Fibroblast of lung (primary cell): ENCODE measurements at regions not wholly inside any gene's neighbourhood (a gene's known extent, or its start where the extent isn't known, plus 50 kb on each side); places are given as distances from the start of the nearest gene placed in this dataset.

Experiments
- EZH2 ChIP-seq: IDR thresholded peaks from 2 replicates; pipeline ENCODE4 v1.5.1; 2012; ENCODE audit warnings: low read length, control low read depth, mild to moderate bottlenecking; ENCODE audit errors: missing control alignments
- TF ChIP-seq, protein P1 (sequence below), 2 donors: IDR thresholded peaks in 1 of 2; conservative IDR thresholded peaks in 1 of 2; 1 replicate in 1 of 2; 2 replicates in 1 of 2; pipeline ENCODE4 v1.5.1; 2011 to 2012; ENCODE audit warnings: low read length in 2 of 2, control low read depth in 1 of 2, inconsistent platforms in 1 of 2, low read depth in 1 of 2, mild to moderate bottlenecking in 1 of 2

DNA sequence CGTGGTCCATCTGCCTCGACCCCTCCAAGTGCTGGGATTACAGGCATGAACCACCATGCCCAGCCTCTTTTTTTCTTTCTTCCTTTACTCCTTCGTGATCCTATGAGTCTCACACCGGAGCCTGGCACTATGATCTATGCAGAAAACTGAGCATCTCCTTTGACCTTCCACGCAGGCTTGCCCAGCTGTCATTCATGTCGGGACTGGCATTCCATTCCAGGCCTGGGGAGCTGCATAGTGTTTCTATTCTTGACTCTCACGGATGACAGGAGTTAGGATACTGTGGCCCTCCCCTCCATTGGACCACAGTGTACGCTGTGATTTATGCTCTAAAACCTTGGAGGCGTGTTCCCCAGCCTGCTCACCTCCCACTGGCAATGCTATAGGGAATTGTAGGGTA lies 611.8 kb downstream of the BRD1 start:
- TF ChIP-seq, protein P1, sequence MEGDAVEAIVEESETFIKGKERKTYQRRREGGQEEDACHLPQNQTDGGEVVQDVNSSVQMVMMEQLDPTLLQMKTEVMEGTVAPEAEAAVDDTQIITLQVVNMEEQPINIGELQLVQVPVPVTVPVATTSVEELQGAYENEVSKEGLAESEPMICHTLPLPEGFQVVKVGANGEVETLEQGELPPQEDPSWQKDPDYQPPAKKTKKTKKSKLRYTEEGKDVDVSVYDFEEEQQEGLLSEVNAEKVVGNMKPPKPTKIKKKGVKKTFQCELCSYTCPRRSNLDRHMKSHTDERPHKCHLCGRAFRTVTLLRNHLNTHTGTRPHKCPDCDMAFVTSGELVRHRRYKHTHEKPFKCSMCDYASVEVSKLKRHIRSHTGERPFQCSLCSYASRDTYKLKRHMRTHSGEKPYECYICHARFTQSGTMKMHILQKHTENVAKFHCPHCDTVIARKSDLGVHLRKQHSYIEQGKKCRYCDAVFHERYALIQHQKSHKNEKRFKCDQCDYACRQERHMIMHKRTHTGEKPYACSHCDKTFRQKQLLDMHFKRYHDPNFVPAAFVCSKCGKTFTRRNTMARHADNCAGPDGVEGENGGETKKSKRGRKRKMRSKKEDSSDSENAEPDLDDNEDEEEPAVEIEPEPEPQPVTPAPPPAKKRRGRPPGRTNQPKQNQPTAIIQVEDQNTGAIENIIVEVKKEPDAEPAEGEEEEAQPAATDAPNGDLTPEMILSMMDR (conservative IDR thresholded peaks at IDR 0.05 in 1 of 2, IDR thresholded peaks at IDR 0.05 in 1 of 2; ENCODE audit: low read depth in 1 of 2, low read length in 2 of 2) = no peak
- no peak for TF ChIP-seq EZH2
